ENCODE measurements at regions not wholly inside any gene's neighbourhood (a gene's known extent, or its start where the extent isn't known, plus 50 kb on each side); places are given as distances from the start of the nearest gene placed in this dataset.

DNA sequence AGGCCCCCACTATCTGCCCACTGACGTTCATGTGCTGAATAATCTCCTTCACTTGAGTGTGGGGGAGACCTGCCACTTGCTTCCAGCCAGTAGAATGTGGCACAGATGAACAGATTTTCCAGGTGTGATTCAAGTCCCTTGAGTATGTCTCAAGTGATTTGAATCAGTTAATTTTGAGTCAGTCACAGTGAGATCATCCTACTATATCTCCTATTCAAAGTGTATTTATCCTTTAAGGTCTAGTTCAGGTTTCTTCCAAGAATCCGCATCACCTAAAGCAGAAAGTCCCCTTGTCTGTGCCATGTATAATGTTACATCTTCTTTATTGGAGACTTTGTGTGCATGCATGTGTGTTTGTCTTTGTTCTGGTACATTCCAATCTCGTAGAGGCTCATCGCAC, 208.3 kb upstream of the DAB2 start:
- TF ChIP-seq CTCF (IDR thresholded peaks at IDR 0.05; ENCODE audit: insufficient read depth, low read length, poor library complexity, severe bottlenecking): no peak
- H3K4me3 ChIP-seq (replicated peaks; ENCODE audit: low read depth, low read length): no peak overlapping the region
- H3K36me3 ChIP-seq (ENCODE audit: control insufficient read depth, insufficient read depth, low read length): no peaks in the 10 kb centered on the region
- no peak for DNase-seq (ENCODE audit: extremely low read depth, insufficient read length)
- no peaks in the 10 kb centered on the region for H3K27me3 ChIP-seq (replicated peaks; ENCODE audit: control insufficient read depth, insufficient read depth, low read length)

DNA sequence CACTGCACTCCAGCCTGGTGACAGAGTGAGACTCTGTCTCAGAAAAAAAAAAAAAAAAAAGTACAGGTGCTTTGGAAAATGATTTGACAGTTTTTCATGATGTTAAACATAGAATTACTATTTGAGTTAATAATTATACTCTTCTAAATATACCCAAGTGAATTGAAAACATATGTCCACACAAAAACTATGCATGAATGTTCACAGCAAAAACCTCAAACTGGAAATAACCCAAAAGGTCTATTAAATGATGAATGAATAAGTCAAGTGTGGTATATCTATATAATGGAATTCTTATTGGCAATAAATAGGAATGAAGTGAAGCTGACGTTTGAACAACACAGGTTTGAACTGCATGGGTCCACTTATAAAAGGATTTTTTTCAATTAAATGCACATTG, 207.2 kb upstream of the DAB2 start:
- Histone ChIP-seq H3K27me3 (replicated peaks; ENCODE audit: control insufficient read depth, insufficient read depth, low read length) (no peaks in the 10 kb centered on the region), H3K4me3 (replicated peaks; ENCODE audit: low read depth, low read length) (no peak overlapping the region), H3K36me3 (ENCODE audit: control insufficient read depth, insufficient read depth, low read length) (no peaks in the 10 kb centered on the region)
- TF ChIP-seq CTCF (IDR thresholded peaks at IDR 0.05; ENCODE audit: insufficient read depth, low read length, poor library complexity, severe bottlenecking): no peak
- no peak for DNase-seq (ENCODE audit: extremely low read depth, insufficient read length)

DNA sequence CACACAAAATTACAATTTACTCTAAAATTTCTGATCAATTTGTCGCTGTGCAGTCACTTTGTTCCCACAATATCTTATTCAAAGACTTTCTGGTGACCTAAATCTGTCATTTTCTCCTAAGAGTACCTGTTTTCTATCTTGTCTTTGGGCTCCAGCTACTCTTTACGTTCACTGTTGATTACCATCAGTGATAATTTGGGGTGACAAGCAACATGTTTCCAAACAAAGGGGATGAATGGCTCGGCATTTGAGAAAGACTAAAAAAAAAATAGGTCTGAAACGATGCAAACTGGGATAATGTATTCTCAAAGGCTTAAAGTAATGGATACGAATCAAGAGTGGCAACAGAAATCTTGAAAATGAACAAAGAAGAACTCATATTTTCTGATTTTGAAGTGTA, 205.2 kb upstream of the DAB2 start:
- no peak overlapping the region for H3K4me3 ChIP-seq (replicated peaks; ENCODE audit: low read depth, low read length)
- H3K36me3 ChIP-seq (ENCODE audit: control insufficient read depth, insufficient read depth, low read length): no peaks in the 10 kb centered on the region
- TF ChIP-seq CTCF (IDR thresholded peaks at IDR 0.05; ENCODE audit: insufficient read depth, low read length, poor library complexity, severe bottlenecking): no peak
- H3K27me3 ChIP-seq (replicated peaks; ENCODE audit: control insufficient read depth, insufficient read depth, low read length): no peaks in the 10 kb centered on the region
- DNase-seq (ENCODE audit: extremely low read depth, insufficient read length): no peak

DNA sequence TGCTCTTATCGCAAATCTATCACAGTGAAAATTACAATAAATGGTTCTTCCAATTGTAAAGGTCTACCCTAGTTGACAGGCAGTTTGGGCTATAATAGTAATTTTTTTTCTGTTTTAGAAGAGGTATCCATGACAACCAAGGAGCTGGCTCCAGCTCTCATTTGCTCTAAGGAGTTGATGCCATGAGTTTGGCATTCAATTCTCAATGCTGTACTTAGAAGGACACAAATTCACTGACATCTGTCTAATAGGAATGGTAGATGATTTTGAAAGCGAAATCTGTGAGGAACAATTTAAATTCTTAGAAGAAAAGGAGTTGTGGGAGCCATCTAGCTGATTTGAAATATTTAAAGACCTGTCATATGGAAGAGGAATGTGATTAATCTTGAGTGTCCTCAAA, 203.6 kb upstream of the DAB2 start:
- no peak for TF ChIP-seq CTCF (IDR thresholded peaks at IDR 0.05; ENCODE audit: insufficient read depth, low read length, poor library complexity, severe bottlenecking)
- DNase-seq (ENCODE audit: extremely low read depth, insufficient read length): no peak
- no peak overlapping the region for H3K4me3 ChIP-seq (replicated peaks; ENCODE audit: low read depth, low read length)
- no peaks in the 10 kb centered on the region for H3K36me3 ChIP-seq (ENCODE audit: control insufficient read depth, insufficient read depth, low read length)
- no peaks in the 10 kb centered on the region; the same call in 1 of the 2 replicates for H3K27me3 ChIP-seq (replicated peaks; ENCODE audit: control insufficient read depth, insufficient read depth, low read length)

DNA sequence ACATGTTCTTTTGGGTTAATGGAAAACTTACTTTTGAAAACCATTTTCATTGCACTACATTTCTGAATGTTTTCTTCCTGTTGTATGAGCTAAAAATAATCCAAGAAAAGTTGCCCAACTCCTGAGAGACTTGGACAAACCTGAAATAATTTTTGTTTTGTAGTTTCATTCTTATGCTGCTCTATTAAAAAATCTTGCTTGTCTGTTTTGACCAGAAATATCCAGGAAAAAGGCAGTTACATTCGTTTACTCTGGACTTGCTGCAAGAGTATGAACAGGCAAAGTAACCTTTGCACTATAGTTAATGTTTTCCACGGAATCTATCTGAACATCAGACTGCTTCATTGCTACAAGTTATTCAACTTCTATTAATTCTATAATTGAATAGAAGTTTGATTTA, 200.1 kb upstream of the DAB2 start:
- no peak for TF ChIP-seq CTCF (IDR thresholded peaks at IDR 0.05; ENCODE audit: insufficient read depth, low read length, poor library complexity, severe bottlenecking)
- Histone ChIP-seq H3K36me3 (ENCODE audit: control insufficient read depth, insufficient read depth, low read length) (no peaks in the 10 kb centered on the region), H3K27me3 (replicated peaks; ENCODE audit: control insufficient read depth, insufficient read depth, low read length) (no peaks in the 10 kb centered on the region; the same call in none of the 2 replicates), H3K4me3 (replicated peaks; ENCODE audit: low read depth, low read length) (no peak overlapping the region)
- no peak for DNase-seq (ENCODE audit: extremely low read depth, insufficient read length)

DNA sequence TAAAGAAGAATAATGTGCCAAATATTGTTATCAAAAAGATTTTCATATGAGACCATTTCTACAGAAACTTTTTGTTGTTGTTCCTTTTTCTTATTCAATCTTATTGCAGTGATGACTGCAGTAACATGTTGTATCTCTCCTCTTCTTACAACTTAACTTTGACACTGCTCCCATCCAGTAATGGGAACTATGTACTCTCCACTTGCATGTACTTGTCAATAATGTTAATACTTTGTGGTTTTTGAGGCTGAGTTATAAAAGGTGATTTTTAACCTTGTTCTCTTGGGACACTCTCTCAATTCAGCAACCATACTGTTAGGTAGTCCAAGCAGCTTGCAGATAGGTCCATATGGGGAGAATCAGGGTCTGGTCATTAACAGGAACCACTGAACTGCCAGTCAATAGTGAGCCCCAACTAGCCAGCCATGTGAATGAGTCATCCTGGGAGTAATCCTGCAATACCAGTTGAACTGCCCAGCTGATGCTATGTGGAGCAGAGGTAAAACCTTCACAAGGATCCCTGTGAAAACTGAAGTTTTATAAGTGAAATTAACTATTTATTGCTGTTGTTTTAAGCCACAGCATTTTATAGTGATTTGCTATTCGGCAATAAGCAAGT, 199.6 kb upstream of the DAB2 start:
- no peak overlapping the region for H3K4me3 ChIP-seq (replicated peaks; ENCODE audit: low read depth, low read length)
- DNase-seq (ENCODE audit: extremely low read depth, insufficient read length): no peak

More for the DNA sequence above, 199.6 kb upstream of the DAB2 start:
- Histone ChIP-seq H3K27me3 (replicated peaks; ENCODE audit: control insufficient read depth, insufficient read depth, low read length) (no peaks in the 10 kb centered on the region; the same call in none of the 2 replicates), H3K36me3 (ENCODE audit: control insufficient read depth, insufficient read depth, low read length) (no peaks in the 10 kb centered on the region)
- no peak for TF ChIP-seq CTCF (IDR thresholded peaks at IDR 0.05; ENCODE audit: insufficient read depth, low read length, poor library complexity, severe bottlenecking)
